DND-41 (cell line): ENCODE measurements at regions not wholly inside any gene's neighbourhood (a gene's known extent, or its start where the extent isn't known, plus 50 kb on each side); places are given as distances from the start of the nearest gene placed in this dataset.

Experiments
- ATAC-seq: fragments of 200-7000 bp; cut with Tn5 transposase; 3 replicates; pipeline ENCODE4 v1.9.1; 2021; ENCODE audit warnings: low read depth; ENCODE audit not compliant: insufficient read depth
- DNase-seq: peaks from one replicate; pipeline ENCODE4 v3.0.0-alpha.2; 2020
- H2AFZ ChIP-seq: 2 replicates; pipeline ENCODE4 v1.6.0; 2012; ENCODE audit warnings: low read depth, low read length
- H3K27ac ChIP-seq: 2 replicates; pipeline ENCODE4 v1.5.1; 2012; ENCODE audit warnings: low read length, inconsistent platforms
- H3K27me3 ChIP-seq: fragments of 200-600 bp; sonication (generic); 2 replicates; pipeline ENCODE4 v1.6.0; 2012; ENCODE audit warnings: low read length, mild to moderate bottlenecking, inconsistent platforms; ENCODE audit not compliant: insufficient read depth, poor library complexity
- H3K36me3 ChIP-seq: 2 replicates; pipeline ENCODE4 v1.5.1; 2012; ENCODE audit warnings: low read length, inconsistent platforms; ENCODE audit not compliant: insufficient read depth
- H3K4me1 ChIP-seq: 2 replicates; pipeline ENCODE4 v1.5.1; 2012; ENCODE audit warnings: mild to moderate bottlenecking, low read length; ENCODE audit not compliant: insufficient read depth
- H3K4me2 ChIP-seq: 2 replicates; pipeline ENCODE4 v1.6.0; 2012; ENCODE audit warnings: mild to moderate bottlenecking, moderate library complexity, low read length, inconsistent platforms; ENCODE audit not compliant: insufficient read depth
- H3K4me3 ChIP-seq, 2 experiments: fragments of 200-600 bp in 1 of 2; shearing (Covaris generic) in 1 of 2; 2 replicates each; pipeline ENCODE4 v1.5.1; 2012 to 2016; ENCODE audit warnings: inconsistent platforms in 2 of 2, low read length in 2 of 2, mild to moderate bottlenecking in 2 of 2, low read depth in 1 of 2, moderate library complexity in 1 of 2
- H3K79me2 ChIP-seq: 2 replicates; pipeline ENCODE4 v1.6.0; 2012; ENCODE audit warnings: low read length, inconsistent platforms; ENCODE audit not compliant: insufficient read depth
- H3K9ac ChIP-seq: 2 replicates; pipeline ENCODE4 v1.6.0; 2012; ENCODE audit warnings: low read depth, mild to moderate bottlenecking, inconsistent platforms, low read length, moderate library complexity
- H3K9me3 ChIP-seq: 2 replicates; pipeline ENCODE4 v1.5.1; 2012; ENCODE audit warnings: low read length, moderate library complexity, mild to moderate bottlenecking, inconsistent platforms; ENCODE audit not compliant: insufficient read depth, severe bottlenecking
- H4K20me1 ChIP-seq: 2 replicates; pipeline ENCODE4 v1.6.0; 2012; ENCODE audit warnings: low read length; ENCODE audit not compliant: insufficient read depth
- CTCF ChIP-seq: IDR thresholded peaks from 2 replicates; pipeline ENCODE4 v1.5.1; 2012; ENCODE audit warnings: borderline replicate concordance, low read length, moderate library complexity, mild to moderate bottlenecking; ENCODE audit not compliant: poor library complexity, severe bottlenecking; ENCODE audit errors: extremely low read depth
- EZH2 ChIP-seq: IDR thresholded peaks from 3 replicates; pipeline ENCODE4 v1.6.1; 2012; ENCODE audit warnings: borderline replicate concordance, low read depth, mild to moderate bottlenecking, moderate library complexity, low read length, inconsistent platforms; ENCODE audit not compliant: severe bottlenecking

- H2AFZ ChIP-seq: no peak overlapping the region
- no peaks in the 10 kb centered on the region for H3K79me2 ChIP-seq
- H3K36me3 ChIP-seq: no peaks in the 10 kb centered on the region
- H3K9ac ChIP-seq: no peak overlapping the region
- TF ChIP-seq CTCF: no peak
- no peak for TF ChIP-seq EZH2
- no peaks in the 10 kb centered on the region for H4K20me1 ChIP-seq
- H3K27ac ChIP-seq: no peak overlapping the region
- ATAC-seq: no peak
- no peaks in the 10 kb centered on the region for H3K4me1 ChIP-seq
- H3K4me3 ChIP-seq: no peak overlapping the region
- no peak for DNase-seq
- H3K27me3 ChIP-seq: no peaks in the 10 kb centered on the region
- H3K9me3 ChIP-seq: no peaks in the 10 kb centered on the region
- H3K4me2 ChIP-seq: no peak overlapping the region
Observed at GRCh38 chr9:107759009-107759822, 269.6 kb upstream of the KLF4 start.

GRCh38 chr9:107756091-107756490 lies 266.5 kb upstream of the KLF4 start:
- Histone ChIP-seq H3K4me1 (no peaks in the 10 kb centered on the region), H3K4me3 (no peak overlapping the region), H2AFZ (no peak overlapping the region), H3K9ac (no peak overlapping the region), H3K9me3 (no peaks in the 10 kb centered on the region), H3K4me2 (no peak overlapping the region), H4K20me1 (no peaks in the 10 kb centered on the region), H3K36me3 (no peaks in the 10 kb centered on the region), H3K79me2 (no peaks in the 10 kb centered on the region), H3K27me3 (no peaks in the 10 kb centered on the region), H3K27ac (no peak overlapping the region)
- TF ChIP-seq CTCF: no peak
- no peak for TF ChIP-seq EZH2
- DNase-seq (no peak), ATAC-seq (no peak)

GRCh38 chr9:107755246-107755645 lies 265.7 kb upstream of the KLF4 start:
- H4K20me1 ChIP-seq: no peaks in the 10 kb centered on the region
- H2AFZ ChIP-seq: no peak overlapping the region
- DNase-seq (no peak), ATAC-seq (no peak)
- no peaks in the 10 kb centered on the region for H3K9me3 ChIP-seq
- H3K79me2 ChIP-seq: no peaks in the 10 kb centered on the region
- no peaks in the 10 kb centered on the region for H3K36me3 ChIP-seq
- H3K27me3 ChIP-seq: no peaks in the 10 kb centered on the region
- no peak overlapping the region for H3K9ac ChIP-seq
- no peak overlapping the region for H3K27ac ChIP-seq
- no peak overlapping the region for H3K4me2 ChIP-seq
- no peak overlapping the region for H3K4me3 ChIP-seq
- no peaks in the 10 kb centered on the region for H3K4me1 ChIP-seq
- TF ChIP-seq EZH2 (no peak), CTCF (no peak)
